SH-SY5Y (cell line): ENCODE measurements at regions not wholly inside any gene's neighbourhood (a gene's known extent, or its start where the extent isn't known, plus 50 kb on each side); places are given as distances from the start of the nearest gene placed in this dataset.

Experiments used
- GATA2 ChIP-seq: IDR thresholded peaks from 2 replicates; pipeline ENCODE4 v1.6.1; 2011; ENCODE audit warnings: mild to moderate bottlenecking, low read depth, low read length
- GATA3 ChIP-seq: IDR thresholded peaks from 2 replicates; pipeline ENCODE4 v1.6.1; 2011; ENCODE audit warnings: low read depth, mild to moderate bottlenecking, low read length, moderate library complexity

DNA sequence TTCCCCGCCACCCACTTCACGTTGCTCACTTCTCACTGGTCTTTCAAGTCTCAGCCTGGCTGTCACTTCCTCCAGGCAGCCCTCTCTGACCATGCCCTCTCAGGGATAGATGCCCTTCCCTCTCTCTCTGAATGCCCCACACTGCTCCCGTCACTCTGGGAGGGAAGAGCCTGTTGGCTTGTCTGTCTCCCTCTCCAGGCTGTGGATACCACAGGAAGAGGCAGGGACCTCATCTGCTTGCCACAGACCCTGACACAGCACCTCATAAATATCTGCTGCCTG lies 93.1 kb downstream of the OAT start:
- TF ChIP-seq GATA2 (no peak), GATA3 (no peak)
